GM04504 (cell line): ENCODE measurements at regions not wholly inside any gene's neighbourhood (a gene's known extent, or its start where the extent isn't known, plus 50 kb on each side); places are given as distances from the start of the nearest gene placed in this dataset.

Experiments
- DNase-seq: peaks from one replicate; pipeline ENCODE4 v3.0.0-alpha.2; 2012; ENCODE audit warnings: low read depth

- no peak for DNase-seq
These were observed 104.0 kb downstream of the CYRIA start for GRCh38 chr2:16561676-16562075.

- DNase-seq = no peak
These were observed 104.4 kb downstream of the CYRIA start for GRCh38 chr2:16561251-16561650.

- DNase-seq = no peak
These were observed 106.2 kb downstream of the CYRIA start for GRCh38 chr2:16559278-16560067.

- no peak for DNase-seq
These were observed 111.5 kb downstream of the CYRIA start for GRCh38 chr2:16554060-16554583.

- no peak for DNase-seq
These were observed 112.4 kb downstream of the CYRIA start for GRCh38 chr2:16553226-16553625.

GRCh38 chr2:16552202-16552601, 113.4 kb downstream of the CYRIA start:
- DNase-seq = no peak

- DNase-seq = no peak
These were observed 117.6 kb downstream of the CYRIA start for GRCh38 chr2:16548036-16548435.

- no peak for DNase-seq
These were observed 119.4 kb downstream of the CYRIA start for GRCh38 chr2:16546128-16546754.

GRCh38 chr2:16538707-16539106, 126.9 kb downstream of the CYRIA start:
- no peak for DNase-seq

GRCh38 chr2:16537347-16537746, 128.3 kb downstream of the CYRIA start:
- DNase-seq = no peak

GRCh38 chr2:16526193-16526592, 139.4 kb downstream of the CYRIA start:
- no peak for DNase-seq

- no peak for DNase-seq
These were observed 140.3 kb downstream of the CYRIA start for GRCh38 chr2:16525265-16525887.

- no peak for DNase-seq
These were observed 141.9 kb downstream of the CYRIA start for GRCh38 chr2:16523711-16524110.

GRCh38 chr2:16522031-16522831, 143.4 kb downstream of the CYRIA start:
- DNase-seq = no peak

- no peak for DNase-seq
These were observed 144.7 kb downstream of the CYRIA start for GRCh38 chr2:16520891-16521290.

GRCh38 chr2:16515696-16516095, 149.9 kb downstream of the CYRIA start:
- DNase-seq = no peak

- DNase-seq = no peak
These were observed 152.0 kb downstream of the CYRIA start for GRCh38 chr2:16513626-16514025.

GRCh38 chr2:16511041-16511440, 154.6 kb downstream of the CYRIA start:
- DNase-seq = no peak

GRCh38 chr2:16509042-16509441, 156.6 kb downstream of the CYRIA start:
- DNase-seq = no peak

GRCh38 chr2:16508490-16508851, 157.2 kb downstream of the CYRIA start:
- no peak for DNase-seq

GRCh38 chr2:16507655-16508489, 157.8 kb downstream of the CYRIA start:
- no peak for DNase-seq
